ENCODE measurements at regions not wholly inside any gene's neighbourhood (a gene's known extent, or its start where the extent isn't known, plus 50 kb on each side); places are given as distances from the start of the nearest gene placed in this dataset.

- H3K27ac ChIP-seq: no peak overlapping the region
- no peak overlapping the region for H3K4me2 ChIP-seq
- no peak for DNase-seq (ENCODE audit: low spot score)
- H3K79me2 ChIP-seq: no peaks in the 10 kb centered on the region
- H3K9me3 ChIP-seq (ENCODE audit: low read depth): no peaks in the 10 kb centered on the region
- no peaks in the 10 kb centered on the region for H4K20me1 ChIP-seq (ENCODE audit: insufficient read depth, poor library complexity, severe bottlenecking)
- TF ChIP-seq EZH2 (IDR thresholded peaks at IDR 0.05; ENCODE audit: borderline replicate concordance) (no peak), CTCF (IDR thresholded peaks at IDR 0.05; ENCODE audit: poor library complexity) (no peak), EZH2phosphoT487 (IDR thresholded peaks at IDR 0.05; ENCODE audit: low read depth, severe bottlenecking, unreplicated experiment) (no peak)
- no peaks in the 10 kb centered on the region for H3K36me3 ChIP-seq (replicated peaks; ENCODE audit: insufficient read depth, low read depth)
- H3K4me1 ChIP-seq (ENCODE audit: insufficient read depth): no peaks in the 10 kb centered on the region
- no peak overlapping the region for H3K4me3 ChIP-seq
- H3K27me3 ChIP-seq: no peaks in the 10 kb centered on the region
- H2AFZ ChIP-seq: no peak overlapping the region
- 74% methylated on average over 6 of the region's 6 CpGs for WGBS (ENCODE audit: low lambda C conversion rate, missing lambda C conversion rate)
- H3K9me2 ChIP-seq (replicated peaks; ENCODE audit: insufficient read depth): no peaks in the 10 kb centered on the region
Measured at GRCh38 chr1:34470401-34470800, 284.4 kb upstream of the GJB5 start.

- TF ChIP-seq EZH2 (IDR thresholded peaks at IDR 0.05; ENCODE audit: borderline replicate concordance): no peak
- TF ChIP-seq EZH2phosphoT487 (IDR thresholded peaks at IDR 0.05; ENCODE audit: low read depth, severe bottlenecking, unreplicated experiment): no peak
- TF ChIP-seq CTCF (IDR thresholded peaks at IDR 0.05; ENCODE audit: poor library complexity): no peak
- Histone ChIP-seq H3K79me2 (no peaks in the 10 kb centered on the region), H3K9me3 (ENCODE audit: low read depth) (no peaks in the 10 kb centered on the region), H3K4me1 (ENCODE audit: insufficient read depth) (no peaks in the 10 kb centered on the region), H3K27ac (no peak overlapping the region), H3K4me2 (no peak overlapping the region), H3K4me3 (no peak overlapping the region), H3K9me2 (replicated peaks; ENCODE audit: insufficient read depth) (no peaks in the 10 kb centered on the region), H4K20me1 (ENCODE audit: insufficient read depth, poor library complexity, severe bottlenecking) (no peaks in the 10 kb centered on the region), H2AFZ (no peak overlapping the region), H3K36me3 (replicated peaks; ENCODE audit: insufficient read depth, low read depth) (no peaks in the 10 kb centered on the region), H3K27me3 (no peaks in the 10 kb centered on the region)
- WGBS (ENCODE audit: low lambda C conversion rate, missing lambda C conversion rate): 75% methylated on average over 5 of the region's 5 CpGs
- no peak for DNase-seq (ENCODE audit: low spot score)
Measured at GRCh38 chr1:34474566-34474965, 280.3 kb upstream of the GJB5 start.

DNA sequence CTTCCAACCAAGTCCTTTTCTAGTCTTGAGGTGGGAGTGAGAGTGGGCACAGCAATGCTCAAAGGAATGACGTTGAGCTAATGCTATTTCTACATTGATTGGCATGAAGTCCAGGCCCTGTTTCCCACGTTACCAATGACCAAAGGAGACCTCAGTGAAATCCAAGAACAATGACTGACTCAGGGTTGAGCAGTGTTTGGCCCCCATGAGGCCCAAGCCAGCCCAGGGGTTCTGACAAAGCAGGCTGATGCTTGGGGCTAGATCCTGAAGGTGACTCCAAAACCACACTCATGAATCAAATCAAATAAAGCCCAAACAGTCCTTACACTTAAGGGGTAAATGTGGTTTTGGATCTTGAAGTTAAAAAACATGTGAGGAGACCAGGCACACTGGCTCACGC, 278.5 kb upstream of the GJB5 start:
- no peaks in the 10 kb centered on the region for H3K79me2 ChIP-seq
- H3K36me3 ChIP-seq (replicated peaks; ENCODE audit: insufficient read depth, low read depth): no peaks in the 10 kb centered on the region
- no peak overlapping the region for H3K4me3 ChIP-seq
- DNase-seq (ENCODE audit: low spot score): no peak
- H2AFZ ChIP-seq: no peak overlapping the region
- H3K4me2 ChIP-seq: no peak overlapping the region
- no peaks in the 10 kb centered on the region for H3K9me3 ChIP-seq (ENCODE audit: low read depth)
- H3K9me2 ChIP-seq (replicated peaks; ENCODE audit: insufficient read depth): no peaks in the 10 kb centered on the region
- no peaks in the 10 kb centered on the region for H3K4me1 ChIP-seq (ENCODE audit: insufficient read depth)
- no peak overlapping the region for H3K27ac ChIP-seq
- TF ChIP-seq EZH2 (IDR thresholded peaks at IDR 0.05; ENCODE audit: borderline replicate concordance) (no peak), CTCF (IDR thresholded peaks at IDR 0.05; ENCODE audit: poor library complexity) (no peak), EZH2phosphoT487 (IDR thresholded peaks at IDR 0.05; ENCODE audit: low read depth, severe bottlenecking, unreplicated experiment) (no peak)
- WGBS (ENCODE audit: low lambda C conversion rate, missing lambda C conversion rate): 73% methylated on average over 3 of the region's 3 CpGs
- no peaks in the 10 kb centered on the region for H3K27me3 ChIP-seq
- H4K20me1 ChIP-seq (ENCODE audit: insufficient read depth, poor library complexity, severe bottlenecking): no peaks in the 10 kb centered on the region

- no peak overlapping the region for H3K4me3 ChIP-seq
- no peaks in the 10 kb centered on the region for H3K4me1 ChIP-seq (ENCODE audit: insufficient read depth)
- H3K9me3 ChIP-seq (ENCODE audit: low read depth): no peaks in the 10 kb centered on the region
- no peaks in the 10 kb centered on the region for H3K79me2 ChIP-seq
- TF ChIP-seq CTCF (IDR thresholded peaks at IDR 0.05; ENCODE audit: poor library complexity): no peak
- no peak for TF ChIP-seq EZH2phosphoT487 (IDR thresholded peaks at IDR 0.05; ENCODE audit: low read depth, severe bottlenecking, unreplicated experiment)
- no peak for TF ChIP-seq EZH2 (IDR thresholded peaks at IDR 0.05; ENCODE audit: borderline replicate concordance)
- no peak overlapping the region for H3K4me2 ChIP-seq
- H4K20me1 ChIP-seq (ENCODE audit: insufficient read depth, poor library complexity, severe bottlenecking): no peaks in the 10 kb centered on the region
- H3K36me3 ChIP-seq (replicated peaks; ENCODE audit: insufficient read depth, low read depth): no peaks in the 10 kb centered on the region
- no peaks in the 10 kb centered on the region for H3K9me2 ChIP-seq (replicated peaks; ENCODE audit: insufficient read depth)
- DNase-seq (ENCODE audit: low spot score): no peak
- H2AFZ ChIP-seq: no peak overlapping the region
- 72% methylated on average over 2 of the region's 2 CpGs for WGBS (ENCODE audit: low lambda C conversion rate, missing lambda C conversion rate)
- no peaks in the 10 kb centered on the region for H3K27me3 ChIP-seq
- H3K27ac ChIP-seq: no peak overlapping the region
Measured at GRCh38 chr1:34477632-34478141, 277.2 kb upstream of the GJB5 start.

Measured in hepatocyte (in vitro differentiated cells).